ENCODE measurements at regions not wholly inside any gene's neighbourhood (a gene's known extent, or its start where the extent isn't known, plus 50 kb on each side); places are given as distances from the start of the nearest gene placed in this dataset.

GRCh38 chrX:30144221-30144620 is 71.1 kb upstream of the MAGEB2 start:
- TF ChIP-seq, protein P1, sequence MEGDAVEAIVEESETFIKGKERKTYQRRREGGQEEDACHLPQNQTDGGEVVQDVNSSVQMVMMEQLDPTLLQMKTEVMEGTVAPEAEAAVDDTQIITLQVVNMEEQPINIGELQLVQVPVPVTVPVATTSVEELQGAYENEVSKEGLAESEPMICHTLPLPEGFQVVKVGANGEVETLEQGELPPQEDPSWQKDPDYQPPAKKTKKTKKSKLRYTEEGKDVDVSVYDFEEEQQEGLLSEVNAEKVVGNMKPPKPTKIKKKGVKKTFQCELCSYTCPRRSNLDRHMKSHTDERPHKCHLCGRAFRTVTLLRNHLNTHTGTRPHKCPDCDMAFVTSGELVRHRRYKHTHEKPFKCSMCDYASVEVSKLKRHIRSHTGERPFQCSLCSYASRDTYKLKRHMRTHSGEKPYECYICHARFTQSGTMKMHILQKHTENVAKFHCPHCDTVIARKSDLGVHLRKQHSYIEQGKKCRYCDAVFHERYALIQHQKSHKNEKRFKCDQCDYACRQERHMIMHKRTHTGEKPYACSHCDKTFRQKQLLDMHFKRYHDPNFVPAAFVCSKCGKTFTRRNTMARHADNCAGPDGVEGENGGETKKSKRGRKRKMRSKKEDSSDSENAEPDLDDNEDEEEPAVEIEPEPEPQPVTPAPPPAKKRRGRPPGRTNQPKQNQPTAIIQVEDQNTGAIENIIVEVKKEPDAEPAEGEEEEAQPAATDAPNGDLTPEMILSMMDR (IDR thresholded peaks at IDR 0.05) = no peak
- TF ChIP-seq EZH2 (IDR thresholded peaks at IDR 0.05; ENCODE audit: borderline replicate concordance, insufficient read depth, low read depth, low read length, poor library complexity, severe bottlenecking) = no peak

Data from B cell (primary cell).